ENCODE measurements at regions not wholly inside any gene's neighbourhood (a gene's known extent, or its start where the extent isn't known, plus 50 kb on each side); places are given as distances from the start of the nearest gene placed in this dataset.
A peak's percentile ranks its signal among the peaks of the same experiment; 100 is the strongest.

DNA sequence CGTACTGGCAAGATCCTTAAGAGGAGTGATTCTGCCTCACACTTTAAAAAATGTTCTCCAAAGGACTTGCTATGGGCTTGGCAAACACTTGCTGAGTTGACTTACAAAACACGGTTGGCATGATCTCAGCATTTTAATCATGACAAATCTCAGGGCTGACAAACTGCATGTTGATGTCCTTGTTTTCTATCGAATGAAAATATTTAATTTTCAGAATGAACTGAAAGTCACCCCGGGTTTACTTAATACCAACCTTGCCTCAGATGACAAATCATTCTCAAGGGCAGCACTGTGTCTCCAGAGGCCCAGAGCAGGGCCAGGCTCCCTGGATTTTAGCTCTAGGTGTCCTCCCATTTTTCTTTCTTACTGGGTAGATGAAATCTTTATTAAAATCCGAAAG, 229.1 kb upstream of the ZFHX3 start:
- H3K4me3 ChIP-seq (ENCODE audit: low read depth, low read length) = no peak overlapping the region
- H3K9me3 ChIP-seq = no peaks in the 10 kb centered on the region
- no peaks in the 10 kb centered on the region for H3K36me3 ChIP-seq
- H3K4me1 ChIP-seq = no peaks in the 10 kb centered on the region
- TF ChIP-seq, protein P1, sequence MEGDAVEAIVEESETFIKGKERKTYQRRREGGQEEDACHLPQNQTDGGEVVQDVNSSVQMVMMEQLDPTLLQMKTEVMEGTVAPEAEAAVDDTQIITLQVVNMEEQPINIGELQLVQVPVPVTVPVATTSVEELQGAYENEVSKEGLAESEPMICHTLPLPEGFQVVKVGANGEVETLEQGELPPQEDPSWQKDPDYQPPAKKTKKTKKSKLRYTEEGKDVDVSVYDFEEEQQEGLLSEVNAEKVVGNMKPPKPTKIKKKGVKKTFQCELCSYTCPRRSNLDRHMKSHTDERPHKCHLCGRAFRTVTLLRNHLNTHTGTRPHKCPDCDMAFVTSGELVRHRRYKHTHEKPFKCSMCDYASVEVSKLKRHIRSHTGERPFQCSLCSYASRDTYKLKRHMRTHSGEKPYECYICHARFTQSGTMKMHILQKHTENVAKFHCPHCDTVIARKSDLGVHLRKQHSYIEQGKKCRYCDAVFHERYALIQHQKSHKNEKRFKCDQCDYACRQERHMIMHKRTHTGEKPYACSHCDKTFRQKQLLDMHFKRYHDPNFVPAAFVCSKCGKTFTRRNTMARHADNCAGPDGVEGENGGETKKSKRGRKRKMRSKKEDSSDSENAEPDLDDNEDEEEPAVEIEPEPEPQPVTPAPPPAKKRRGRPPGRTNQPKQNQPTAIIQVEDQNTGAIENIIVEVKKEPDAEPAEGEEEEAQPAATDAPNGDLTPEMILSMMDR (IDR thresholded peaks at IDR 0.05; ENCODE audit: low read depth, low read length) = no peak
- no peaks in the 10 kb centered on the region for H3K27me3 ChIP-seq
- DNase-seq = no peak

DNA sequence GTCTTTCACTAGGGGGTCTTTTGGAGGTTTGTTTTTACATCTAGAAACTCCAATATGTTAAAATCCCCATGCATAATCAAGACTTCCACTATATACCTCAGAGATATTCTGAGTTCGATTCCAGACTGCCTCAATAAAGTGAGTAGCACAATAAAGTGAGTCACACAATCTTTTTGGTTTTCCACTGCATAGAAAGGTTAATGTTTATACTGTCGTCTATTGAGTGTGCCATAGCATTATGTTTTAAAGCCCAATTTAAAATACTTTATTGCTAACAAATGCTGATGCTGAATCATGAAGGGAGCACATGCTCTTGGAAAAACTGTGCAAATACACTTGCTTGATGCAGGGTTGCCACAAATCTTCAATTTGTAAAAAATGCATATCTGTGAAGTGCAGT, 227.5 kb upstream of the ZFHX3 start:
- H3K9me3 ChIP-seq = no peaks in the 10 kb centered on the region
- TF ChIP-seq, protein P1 (IDR thresholded peaks at IDR 0.05; ENCODE audit: low read depth, low read length) = no peak
- DNase-seq = no peak
- H3K27me3 ChIP-seq = no peaks in the 10 kb centered on the region
- no peaks in the 10 kb centered on the region for H3K36me3 ChIP-seq
- no peaks in the 10 kb centered on the region for H3K4me1 ChIP-seq
- no peak overlapping the region for H3K4me3 ChIP-seq (ENCODE audit: low read depth, low read length)

DNA sequence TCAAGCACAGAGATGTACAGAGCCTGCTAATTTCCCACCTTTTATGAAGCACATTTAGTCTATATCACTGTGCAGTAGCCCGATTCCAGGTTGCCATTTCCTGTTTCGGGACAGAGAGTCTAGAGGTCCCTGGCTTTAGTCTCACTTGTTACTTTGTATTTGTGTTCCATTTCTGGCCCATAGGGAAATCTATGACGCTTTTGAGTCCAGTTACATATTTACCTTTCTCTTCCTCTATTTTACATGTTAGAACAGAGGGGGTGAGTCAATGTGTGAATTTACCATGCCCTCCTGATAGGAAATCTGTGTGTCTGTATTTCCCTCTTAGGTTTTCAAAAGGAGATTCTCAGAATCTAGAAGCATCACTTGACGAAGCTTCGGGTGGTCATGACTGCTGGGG, 227.1 kb upstream of the ZFHX3 start:
- H3K9me3 ChIP-seq = no peaks in the 10 kb centered on the region
- TF ChIP-seq, protein P1 (IDR thresholded peaks at IDR 0.05; ENCODE audit: low read depth, low read length) = no peak
- H3K4me3 ChIP-seq (ENCODE audit: low read depth, low read length) = no peak overlapping the region
- H3K4me1 ChIP-seq = no peaks in the 10 kb centered on the region
- DNase-seq = no peak
- H3K27me3 ChIP-seq = no peaks in the 10 kb centered on the region
- no peaks in the 10 kb centered on the region for H3K36me3 ChIP-seq

DNA sequence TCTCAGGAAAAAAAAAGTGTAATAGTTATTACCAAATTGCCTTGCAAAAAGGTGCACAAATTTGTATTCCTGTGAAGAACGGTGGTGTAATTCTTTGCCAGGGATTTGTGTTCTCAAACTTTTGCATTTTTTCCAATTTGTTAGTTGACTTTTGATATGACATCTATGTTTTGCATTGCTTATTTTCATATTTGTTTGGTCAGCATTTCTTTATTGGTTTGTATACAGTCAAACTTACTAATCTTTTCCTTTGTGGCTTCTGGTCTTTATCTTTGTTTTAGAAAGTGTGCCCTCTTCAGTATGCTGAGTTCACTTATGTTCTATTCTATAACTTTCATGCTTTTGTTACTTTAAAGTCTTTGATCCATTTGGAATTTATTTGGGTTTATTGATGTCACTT, 226.2 kb upstream of the ZFHX3 start:
- H3K27me3 ChIP-seq = no peaks in the 10 kb centered on the region
- DNase-seq = no peak

DNA sequence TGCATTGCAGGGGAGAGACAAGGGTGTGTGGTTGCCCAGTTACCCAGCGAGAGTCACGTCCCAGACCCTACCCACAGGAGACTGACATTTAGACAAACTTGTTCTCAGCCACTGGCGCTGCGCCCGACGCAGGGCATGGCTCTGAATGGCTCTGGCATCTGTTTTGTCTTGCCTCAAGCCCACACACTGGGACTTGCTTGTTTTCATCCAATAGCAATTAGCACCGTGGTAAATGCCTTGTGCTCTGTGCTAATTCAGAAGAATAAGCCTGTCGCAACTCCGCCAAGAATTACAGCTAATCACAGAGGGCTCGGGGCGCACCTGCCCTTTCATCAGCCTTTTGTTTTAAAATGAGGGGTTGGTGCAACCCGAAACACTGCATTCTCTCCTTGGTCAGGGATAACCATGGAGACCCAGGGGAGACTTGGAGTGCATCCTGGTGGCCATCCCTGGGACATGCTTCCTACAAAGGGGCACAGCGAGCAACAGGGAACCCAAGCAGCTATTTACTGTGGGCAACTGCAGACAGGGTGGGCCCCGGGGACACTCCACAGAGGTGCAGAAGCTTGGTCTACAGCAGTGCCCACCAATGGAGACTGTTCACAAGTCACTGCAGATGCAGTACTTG, 220.6 kb upstream of the ZFHX3 start:
- TF ChIP-seq, protein P1 (IDR thresholded peaks at IDR 0.05; ENCODE audit: low read depth, low read length) = peak; percentile 53
- no peaks in the 10 kb centered on the region for H3K36me3 ChIP-seq
- no peaks in the 10 kb centered on the region for H3K9me3 ChIP-seq
- DNase-seq = peak; percentile 45
- no peaks in the 10 kb centered on the region for H3K4me1 ChIP-seq
- H3K27me3 ChIP-seq = no peaks in the 10 kb centered on the region
- H3K4me3 ChIP-seq (ENCODE audit: low read depth, low read length) = no peak overlapping the region

More for the DNA sequence above, 226.2 kb upstream of the ZFHX3 start:
- H3K9me3 ChIP-seq = no peaks in the 10 kb centered on the region
- TF ChIP-seq, protein P1 (IDR thresholded peaks at IDR 0.05; ENCODE audit: low read depth, low read length) = no peak
- H3K36me3 ChIP-seq = no peaks in the 10 kb centered on the region
- H3K4me3 ChIP-seq (ENCODE audit: low read depth, low read length) = no peak overlapping the region
- no peaks in the 10 kb centered on the region for H3K4me1 ChIP-seq

DNA sequence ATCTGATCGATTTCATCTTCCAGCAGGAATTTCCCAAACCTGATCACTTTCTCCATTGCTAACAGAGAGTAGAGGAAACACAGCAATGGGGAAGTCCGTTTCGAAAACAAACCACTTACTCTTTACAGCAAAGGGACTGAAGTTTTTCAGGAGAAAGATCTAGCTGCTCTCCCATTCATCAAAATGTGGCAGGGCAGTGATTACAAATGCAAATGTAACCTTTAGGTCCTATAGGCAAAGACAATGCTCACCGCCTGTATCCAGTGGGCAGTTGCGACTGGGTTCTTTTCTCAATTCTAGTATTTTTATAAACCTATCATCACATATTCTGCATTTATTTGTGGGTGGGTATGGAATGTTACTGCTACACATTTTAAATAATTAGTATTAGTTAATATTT, 218.0 kb upstream of the ZFHX3 start:
- no peak overlapping the region for H3K4me3 ChIP-seq (ENCODE audit: low read depth, low read length)
- no peaks in the 10 kb centered on the region for H3K27me3 ChIP-seq
- DNase-seq = no peak
- TF ChIP-seq, protein P1 (IDR thresholded peaks at IDR 0.05; ENCODE audit: low read depth, low read length) = no peak
- no peaks in the 10 kb centered on the region for H3K4me1 ChIP-seq
- H3K36me3 ChIP-seq = no peaks in the 10 kb centered on the region
- H3K9me3 ChIP-seq = no peaks in the 10 kb centered on the region
